Limb (tissue), 2 donors: ENCODE measurements at regions not wholly inside any gene's neighbourhood (a gene's known extent, or its start where the extent isn't known, plus 50 kb on each side); places are given as distances from the start of the nearest gene placed in this dataset.

ENCODE experiments used
- DNase-seq, 2 donors: peaks; one replicate each; pipeline ENCODE4 v3.0.0-alpha.2; 2016; ENCODE audit errors: extremely low spot score in 2 of 2

- no peak for DNase-seq
Measured at GRCh38 chr17:36728030-36728991, 126.9 kb downstream of the MRM1 start.

GRCh38 chr17:36730095-36730808, 128.9 kb downstream of the MRM1 start:
- DNase-seq: no peak

GRCh38 chr17:36730857-36731490, 129.6 kb downstream of the MRM1 start:
- DNase-seq: no peak

- peak in 1 of 2 donors; percentile 40 for DNase-seq
Measured at GRCh38 chr17:36731811-36732210, 130.4 kb downstream of the MRM1 start.

GRCh38 chr17:36732351-36732750, 131.0 kb downstream of the MRM1 start:
- DNase-seq: no peak

- no peak for DNase-seq
Measured at GRCh38 chr17:36736201-36737156, 135.1 kb downstream of the MRM1 start.

GRCh38 chr17:36739208-36739607, 137.8 kb downstream of the MRM1 start:
- no peak for DNase-seq

GRCh38 chr17:36740157-36740556, 138.8 kb downstream of the MRM1 start:
- no peak for DNase-seq

- no peak for DNase-seq
Measured at GRCh38 chr17:36741019-36741902, 139.9 kb downstream of the MRM1 start.

- DNase-seq: no peak
Measured at GRCh38 chr17:36742267-36743000, 141.1 kb downstream of the MRM1 start.

- no peak for DNase-seq
Measured at GRCh38 chr17:36743130-36743529, 141.7 kb downstream of the MRM1 start.

GRCh38 chr17:36746381-36747053, 145.1 kb downstream of the MRM1 start:
- DNase-seq: no peak

GRCh38 chr17:36747861-36748260, 146.5 kb downstream of the MRM1 start:
- DNase-seq: no peak

GRCh38 chr17:36748272-36748671, 146.9 kb downstream of the MRM1 start:
- DNase-seq: no peak

- DNase-seq: no peak
Measured at GRCh38 chr17:36749493-36749892, 148.1 kb downstream of the MRM1 start.

GRCh38 chr17:36750316-36750885, 149.0 kb downstream of the MRM1 start:
- no peak for DNase-seq

GRCh38 chr17:36752096-36752888, 150.9 kb downstream of the MRM1 start:
- DNase-seq: no peak
